ENCODE measurements at regions not wholly inside any gene's neighbourhood (a gene's known extent, or its start where the extent isn't known, plus 50 kb on each side); places are given as distances from the start of the nearest gene placed in this dataset.

GRCh38 chr11:34744511-34744910, 123.6 kb downstream of the EHF start:
- Histone ChIP-seq H3F3A (ENCODE audit: low read depth) (no peaks in the 10 kb centered on the region), H3K9ac (ENCODE audit: low read depth, low read length, poor library complexity, severe bottlenecking) (no peak overlapping the region), H3K4me1 (ENCODE audit: insufficient read depth, low read length, poor library complexity, severe bottlenecking) (no peaks in the 10 kb centered on the region), H3K4me3 (ENCODE audit: low read length, poor library complexity, severe bottlenecking) (no peak overlapping the region), H3K4me2 (ENCODE audit: low read depth, low read length, poor library complexity, severe bottlenecking) (no peak overlapping the region), H2AFZ (ENCODE audit: low read length) (no peak overlapping the region), H3K27me3 (ENCODE audit: insufficient read depth, low read length, poor library complexity, severe bottlenecking) (no peaks in the 10 kb centered on the region), H4K20me1 (ENCODE audit: insufficient read depth, low read length, poor library complexity, severe bottlenecking) (no peaks in the 10 kb centered on the region), H3K9me2 (replicated peaks; ENCODE audit: low read depth, low read length) (no peaks in the 10 kb centered on the region), H3K36me3 (ENCODE audit: insufficient read depth, low read length) (no peaks in the 10 kb centered on the region), H3K9me3 (ENCODE audit: insufficient read depth, low read depth, low read length) (no peaks in the 10 kb centered on the region), H3K79me2 (ENCODE audit: insufficient read depth, low read length) (no peaks in the 10 kb centered on the region)
- no peak for TF ChIP-seq CTCF (conservative IDR thresholded peaks at IDR 0.05; ENCODE audit: low read length)
- TF ChIP-seq EZH2phosphoT487 (IDR thresholded peaks at IDR 0.05; ENCODE audit: borderline replicate concordance), result no peak

DNA sequence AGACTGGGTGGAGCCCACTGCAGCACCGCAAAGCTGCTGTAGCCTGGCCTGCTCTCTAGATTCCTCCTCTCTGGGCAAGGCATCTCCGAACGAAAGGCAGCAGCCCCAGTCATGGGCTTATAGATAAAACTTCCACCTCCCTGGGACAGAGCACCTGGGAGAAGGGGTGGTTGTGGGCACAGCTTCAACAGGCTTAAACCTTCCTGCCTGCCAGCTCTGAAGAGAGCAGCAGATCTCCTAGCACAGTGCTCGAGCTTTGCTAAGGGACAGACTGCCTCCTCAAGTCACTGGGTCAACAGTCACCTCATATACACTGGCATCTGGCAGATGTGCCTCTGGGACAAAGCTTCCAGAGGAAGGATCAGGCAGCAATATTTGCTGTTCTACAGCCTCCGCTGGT, 117.3 kb downstream of the EHF start:
- no peak for TF ChIP-seq EZH2phosphoT487 (IDR thresholded peaks at IDR 0.05; ENCODE audit: borderline replicate concordance)
- TF ChIP-seq CTCF (conservative IDR thresholded peaks at IDR 0.05; ENCODE audit: low read length), result no peak
- no peaks in the 10 kb centered on the region for H3K27me3 ChIP-seq (ENCODE audit: insufficient read depth, low read length, poor library complexity, severe bottlenecking)
- no peak overlapping the region for H3K4me2 ChIP-seq (ENCODE audit: low read depth, low read length, poor library complexity, severe bottlenecking)
- H3K9me3 ChIP-seq (ENCODE audit: insufficient read depth, low read depth, low read length), result no peaks in the 10 kb centered on the region
- no peaks in the 10 kb centered on the region for H3K4me1 ChIP-seq (ENCODE audit: insufficient read depth, low read length, poor library complexity, severe bottlenecking)
- no peaks in the 10 kb centered on the region for H4K20me1 ChIP-seq (ENCODE audit: insufficient read depth, low read length, poor library complexity, severe bottlenecking)
- no peak overlapping the region for H3K9ac ChIP-seq (ENCODE audit: low read depth, low read length, poor library complexity, severe bottlenecking)
- no peaks in the 10 kb centered on the region for H3F3A ChIP-seq (ENCODE audit: low read depth)
- H3K36me3 ChIP-seq (ENCODE audit: insufficient read depth, low read length), result no peaks in the 10 kb centered on the region
- no peaks in the 10 kb centered on the region for H3K9me2 ChIP-seq (replicated peaks; ENCODE audit: low read depth, low read length)
- no peak overlapping the region for H3K4me3 ChIP-seq (ENCODE audit: low read length, poor library complexity, severe bottlenecking)
- H2AFZ ChIP-seq (ENCODE audit: low read length), result no peak overlapping the region
- H3K79me2 ChIP-seq (ENCODE audit: insufficient read depth, low read length), result no peaks in the 10 kb centered on the region

GRCh38 chr11:34732831-34733230, 111.9 kb downstream of the EHF start:
- Histone ChIP-seq H3K9ac (ENCODE audit: low read depth, low read length, poor library complexity, severe bottlenecking) (no peak overlapping the region), H4K20me1 (ENCODE audit: insufficient read depth, low read length, poor library complexity, severe bottlenecking) (no peaks in the 10 kb centered on the region), H3K27me3 (ENCODE audit: insufficient read depth, low read length, poor library complexity, severe bottlenecking) (no peaks in the 10 kb centered on the region), H2AFZ (ENCODE audit: low read length) (no peak overlapping the region), H3K79me2 (ENCODE audit: insufficient read depth, low read length) (no peaks in the 10 kb centered on the region), H3K9me3 (ENCODE audit: insufficient read depth, low read depth, low read length) (no peaks in the 10 kb centered on the region), H3K9me2 (replicated peaks; ENCODE audit: low read depth, low read length) (no peaks in the 10 kb centered on the region), H3K4me1 (ENCODE audit: insufficient read depth, low read length, poor library complexity, severe bottlenecking) (no peaks in the 10 kb centered on the region), H3K36me3 (ENCODE audit: insufficient read depth, low read length) (no peaks in the 10 kb centered on the region), H3K4me3 (ENCODE audit: low read length, poor library complexity, severe bottlenecking) (no peak overlapping the region), H3K4me2 (ENCODE audit: low read depth, low read length, poor library complexity, severe bottlenecking) (no peak overlapping the region), H3F3A (ENCODE audit: low read depth) (no peaks in the 10 kb centered on the region)
- TF ChIP-seq CTCF (conservative IDR thresholded peaks at IDR 0.05; ENCODE audit: low read length) (no peak), EZH2phosphoT487 (IDR thresholded peaks at IDR 0.05; ENCODE audit: borderline replicate concordance) (no peak)
